ENCODE measurements at regions not wholly inside any gene's neighbourhood (a gene's known extent, or its start where the extent isn't known, plus 50 kb on each side); places are given as distances from the start of the nearest gene placed in this dataset.

- Mint-ChIP-seq H3K27me3 (ENCODE audit: unreplicated experiment) (no peaks in the 10 kb centered on the region), H3K9me3 (ENCODE audit: unreplicated experiment) (no peaks in the 10 kb centered on the region), H3K27ac (ENCODE audit: unreplicated experiment) (no peak overlapping the region), H3K4me3 (ENCODE audit: unreplicated experiment) (no peak overlapping the region), H3K4me1 (ENCODE audit: low read depth, unreplicated experiment) (no peaks in the 10 kb centered on the region), H3K36me3 (ENCODE audit: unreplicated experiment) (no peaks in the 10 kb centered on the region)
- no peak for DNase-seq
- TF ChIP-seq CTCF (IDR thresholded peaks at IDR 0.05; ENCODE audit: partially characterized antibody, unreplicated experiment), result no peak
Measured at GRCh38 chr4:130689181-130689580, 1593.2 kb downstream of the C4orf33 start.

GRCh38 chr4:130698251-130698650 is 1602.3 kb downstream of the C4orf33 start:
- no peak for DNase-seq
- Mint-ChIP-seq H3K36me3 (ENCODE audit: unreplicated experiment) (no peaks in the 10 kb centered on the region), H3K4me3 (ENCODE audit: unreplicated experiment) (no peak overlapping the region), H3K9me3 (ENCODE audit: unreplicated experiment) (peaks cover 2% of the 10 kb centered on the region), H3K4me1 (ENCODE audit: low read depth, unreplicated experiment) (no peaks in the 10 kb centered on the region), H3K27ac (ENCODE audit: unreplicated experiment) (no peak overlapping the region), H3K27me3 (ENCODE audit: unreplicated experiment) (peaks cover 2% of the 10 kb centered on the region)
- TF ChIP-seq CTCF (IDR thresholded peaks at IDR 0.05; ENCODE audit: partially characterized antibody, unreplicated experiment), result no peak

- Mint-ChIP-seq H3K4me3 (ENCODE audit: unreplicated experiment) (no peak overlapping the region), H3K27me3 (ENCODE audit: unreplicated experiment) (peaks cover 2% of the 10 kb centered on the region), H3K9me3 (ENCODE audit: unreplicated experiment) (peaks cover 2% of the 10 kb centered on the region), H3K27ac (ENCODE audit: unreplicated experiment) (no peak overlapping the region), H3K4me1 (ENCODE audit: low read depth, unreplicated experiment) (no peaks in the 10 kb centered on the region), H3K36me3 (ENCODE audit: unreplicated experiment) (no peaks in the 10 kb centered on the region)
- no peak for TF ChIP-seq CTCF (IDR thresholded peaks at IDR 0.05; ENCODE audit: partially characterized antibody, unreplicated experiment)
- no peak for DNase-seq
Measured at GRCh38 chr4:130699004-130699403, 1603.1 kb downstream of the C4orf33 start.

- Mint-ChIP-seq H3K27ac (ENCODE audit: unreplicated experiment) (no peak overlapping the region), H3K36me3 (ENCODE audit: unreplicated experiment) (no peaks in the 10 kb centered on the region), H3K4me1 (ENCODE audit: low read depth, unreplicated experiment) (no peaks in the 10 kb centered on the region), H3K27me3 (ENCODE audit: unreplicated experiment) (no peaks in the 10 kb centered on the region), H3K4me3 (ENCODE audit: unreplicated experiment) (no peak overlapping the region), H3K9me3 (ENCODE audit: unreplicated experiment) (peaks cover 2% of the 10 kb centered on the region)
- TF ChIP-seq CTCF (IDR thresholded peaks at IDR 0.05; ENCODE audit: partially characterized antibody, unreplicated experiment), result no peak
- no peak for DNase-seq
Measured at GRCh38 chr4:130703211-130703935, 1607.4 kb downstream of the C4orf33 start.

- DNase-seq, result no peak
- H3K36me3 Mint-ChIP-seq (ENCODE audit: unreplicated experiment), result no peaks in the 10 kb centered on the region
- H3K4me1 Mint-ChIP-seq (ENCODE audit: low read depth, unreplicated experiment), result no peaks in the 10 kb centered on the region
- no peak for TF ChIP-seq CTCF (IDR thresholded peaks at IDR 0.05; ENCODE audit: partially characterized antibody, unreplicated experiment)
- H3K4me3 Mint-ChIP-seq (ENCODE audit: unreplicated experiment), result no peak overlapping the region
- H3K27me3 Mint-ChIP-seq (ENCODE audit: unreplicated experiment), result no peaks in the 10 kb centered on the region
- H3K27ac Mint-ChIP-seq (ENCODE audit: unreplicated experiment), result no peak overlapping the region
- H3K9me3 Mint-ChIP-seq (ENCODE audit: unreplicated experiment), result peaks cover 2% of the 10 kb centered on the region
Measured at GRCh38 chr4:130705023-130705422, 1609.1 kb downstream of the C4orf33 start.

Data from glutamatergic neuron (in vitro differentiated cells).